ENCODE measurements at regions not wholly inside any gene's neighbourhood (a gene's known extent, or its start where the extent isn't known, plus 50 kb on each side); places are given as distances from the start of the nearest gene placed in this dataset.

GRCh38 chr7:95646350-95646749, 50.0 kb upstream of the PDK4 start:
- Mint-ChIP-seq H3K9me3 (no peaks in the 10 kb centered on the region), H3K36me3 (ENCODE audit: low read depth) (no peaks in the 10 kb centered on the region), H3K27ac (no peak overlapping the region), H3K27me3 (ENCODE audit: low read depth) (peaks cover 2% of the 10 kb centered on the region), H3K4me3 (ENCODE audit: low read depth) (no peak overlapping the region), H3K4me1 (ENCODE audit: low read depth) (no peaks in the 10 kb centered on the region)
- DNase-seq (ENCODE audit: low spot score), result no peak
- intact Hi-C loops (cut with micrococcal nuclease), result no loop called here

All from activated T-helper 2 cell treated with anti-CD3 and anti-CD28 coated beads, Interferon-gamma antibody, Interleukin-2, Interleukin-4, amounts not matched to agents 10 μg/mL and 5 μg/mL and 100 μg/mL, durations not matched to agents 14 hours and 24 hours and 36 hours (primary cell).